Fibroblast of skin of back (primary cell): ENCODE measurements at regions not wholly inside any gene's neighbourhood (a gene's known extent, or its start where the extent isn't known, plus 50 kb on each side); places are given as distances from the start of the nearest gene placed in this dataset.
"Not testable (repeated sequence)": the region's sequence is repeated elsewhere in the genome, so short reads cannot be mapped to it uniquely, and the experiment has no call there.

Source experiments
- DNase-seq: peaks from one replicate; pipeline ENCODE4 v3.0.0-alpha.2; 2013

GRCh38 chr15:96166223-96167200, 164.0 kb upstream of the NR2F2 start:
- DNase-seq, result no peak

GRCh38 chr15:96170616-96170978, 159.9 kb upstream of the NR2F2 start:
- DNase-seq, result not testable (repeated sequence)

- DNase-seq, result no peak
These were observed 159.3 kb upstream of the NR2F2 start for GRCh38 chr15:96170979-96171739.

- no peak for DNase-seq
These were observed 158.6 kb upstream of the NR2F2 start for GRCh38 chr15:96171853-96172296.

GRCh38 chr15:96172417-96172816, 158.1 kb upstream of the NR2F2 start:
- no peak for DNase-seq

- DNase-seq, result no peak
These were observed 153.7 kb upstream of the NR2F2 start for GRCh38 chr15:96176831-96177230.

GRCh38 chr15:96177279-96177678, 153.2 kb upstream of the NR2F2 start:
- no peak for DNase-seq

GRCh38 chr15:96180087-96180748, 150.3 kb upstream of the NR2F2 start:
- DNase-seq, result no peak

GRCh38 chr15:96181217-96181616, 149.3 kb upstream of the NR2F2 start:
- DNase-seq, result no peak

GRCh38 chr15:96181873-96182301, 148.6 kb upstream of the NR2F2 start:
- peak; percentile 76 for DNase-seq

- DNase-seq, result no peak
These were observed 147.6 kb upstream of the NR2F2 start for GRCh38 chr15:96182736-96183513.

GRCh38 chr15:96183514-96183850, 147.0 kb upstream of the NR2F2 start:
- no peak for DNase-seq

GRCh38 chr15:96183867-96184266, 146.6 kb upstream of the NR2F2 start:
- DNase-seq, result no peak

GRCh38 chr15:96184297-96184696, 146.2 kb upstream of the NR2F2 start:
- no peak for DNase-seq

- no peak for DNase-seq
These were observed 144.4 kb upstream of the NR2F2 start for GRCh38 chr15:96186105-96186504.

GRCh38 chr15:96187341-96188305, 142.9 kb upstream of the NR2F2 start:
- DNase-seq, result no peak

GRCh38 chr15:96197721-96198120, 132.8 kb upstream of the NR2F2 start:
- peak; percentile 13 for DNase-seq

- no peak for DNase-seq
These were observed 131.4 kb upstream of the NR2F2 start for GRCh38 chr15:96199111-96199510.

- no peak for DNase-seq
These were observed 130.0 kb upstream of the NR2F2 start for GRCh38 chr15:96200357-96200967.

- DNase-seq, result no peak
These were observed 128.8 kb upstream of the NR2F2 start for GRCh38 chr15:96201696-96202095.

GRCh38 chr15:96205588-96205987, 124.9 kb upstream of the NR2F2 start:
- DNase-seq, result not testable (repeated sequence)
